ENCODE measurements at regions not wholly inside any gene's neighbourhood (a gene's known extent, or its start where the extent isn't known, plus 50 kb on each side); places are given as distances from the start of the nearest gene placed in this dataset.

DNA sequence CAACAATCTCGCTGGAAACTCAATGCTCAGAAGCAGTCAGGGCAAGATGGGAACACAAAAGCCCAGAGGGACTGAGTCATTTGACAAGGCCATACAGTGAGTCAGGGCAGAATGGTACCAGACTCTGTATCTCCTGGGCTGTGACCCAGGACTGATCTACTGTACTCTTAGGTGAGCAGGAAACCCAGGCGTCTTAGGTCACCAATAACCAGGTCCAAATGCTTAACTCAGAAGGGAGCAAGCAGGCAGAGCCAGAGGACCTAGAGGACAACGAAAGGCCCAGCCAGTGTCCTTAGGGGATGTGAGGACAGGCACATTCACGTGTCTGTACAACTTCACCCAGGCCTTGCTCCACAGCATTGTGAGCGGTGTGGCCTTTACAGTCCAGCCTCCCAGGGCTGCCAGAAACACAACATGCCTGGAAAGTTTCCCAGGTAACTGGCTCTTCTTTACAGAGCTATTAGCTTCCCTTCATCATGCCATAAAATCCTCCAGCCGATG, 69.9 kb downstream of the ARL6IP4 start:
- TF ChIP-seq CTCF (IDR thresholded peaks at IDR 0.05) (no peak), POLR2A (IDR thresholded peaks at IDR 0.05) (no peak)

All from upper lobe of left lung (tissue), 4 donors.